ENCODE measurements at regions not wholly inside any gene's neighbourhood (a gene's known extent, or its start where the extent isn't known, plus 50 kb on each side); places are given as distances from the start of the nearest gene placed in this dataset.
"Not testable (repeated sequence)": the region's sequence is repeated elsewhere in the genome, so short reads cannot be mapped to it uniquely, and the experiment has no call there.

- not testable (repeated sequence) for DNase-seq
Measured at GRCh38 chr22:16659273-16659834, 66.7 kb upstream of the CCT8L2 start.

- no peak for DNase-seq
Measured at GRCh38 chr22:16658068-16658467, 65.5 kb upstream of the CCT8L2 start.

- DNase-seq: no peak
Measured at GRCh38 chr22:16654882-16655281, 62.3 kb upstream of the CCT8L2 start.

GRCh38 chr22:16654336-16654735, 61.7 kb upstream of the CCT8L2 start:
- DNase-seq: not testable (repeated sequence)

- not testable (repeated sequence) for DNase-seq
Measured at GRCh38 chr22:16653222-16653621, 60.6 kb upstream of the CCT8L2 start.

- DNase-seq: no peak
Measured at GRCh38 chr22:16651217-16651616, 58.6 kb upstream of the CCT8L2 start.
